GM21717 (cell line): ENCODE measurements at regions not wholly inside any gene's neighbourhood (a gene's known extent, or its start where the extent isn't known, plus 50 kb on each side); places are given as distances from the start of the nearest gene placed in this dataset.
"Not testable (repeated sequence)": the region's sequence is repeated elsewhere in the genome, so short reads cannot be mapped to it uniquely, and the experiment has no call there.

Experiments used
- ATAC-seq: cut with Tn5 transposase; IDR thresholded peaks from one replicate; pipeline ENCODE4 v1.9.1; 2021; ENCODE audit warnings: mild to moderate bottlenecking, moderate library complexity; ENCODE audit not compliant: unreplicated experiment

- no peak for ATAC-seq
These were observed 257.4 kb downstream of the KCNJ2 start for GRCh38 chr17:70426752-70427151.

GRCh38 chr17:70434536-70435490 is 265.5 kb downstream of the KCNJ2 start:
- ATAC-seq = no peak

- no peak for ATAC-seq
These were observed 268.3 kb downstream of the KCNJ2 start for GRCh38 chr17:70437656-70438055.

GRCh38 chr17:70446446-70446845 is 277.1 kb downstream of the KCNJ2 start:
- ATAC-seq = no peak

GRCh38 chr17:70447588-70447987 is 278.3 kb downstream of the KCNJ2 start:
- ATAC-seq = no peak

- ATAC-seq = not testable (repeated sequence)
These were observed 283.7 kb downstream of the KCNJ2 start for GRCh38 chr17:70453075-70453474.

GRCh38 chr17:70454377-70454776 is 285.0 kb downstream of the KCNJ2 start:
- no peak for ATAC-seq

- ATAC-seq = no peak
These were observed 285.6 kb downstream of the KCNJ2 start for GRCh38 chr17:70454908-70455307.

GRCh38 chr17:70464995-70465394 is 295.7 kb downstream of the KCNJ2 start:
- no peak for ATAC-seq

- ATAC-seq = no peak
These were observed 299.3 kb downstream of the KCNJ2 start for GRCh38 chr17:70468661-70469060.

- no peak for ATAC-seq
These were observed 303.7 kb downstream of the KCNJ2 start for GRCh38 chr17:70473049-70473448.

GRCh38 chr17:70476368-70476767 is 307.0 kb downstream of the KCNJ2 start:
- ATAC-seq = no peak

GRCh38 chr17:70478902-70479301 is 309.6 kb downstream of the KCNJ2 start:
- ATAC-seq = no peak

- no peak for ATAC-seq
These were observed 310.4 kb downstream of the KCNJ2 start for GRCh38 chr17:70479779-70480178.

- no peak for ATAC-seq
These were observed 314.3 kb downstream of the KCNJ2 start for GRCh38 chr17:70483624-70484023.

GRCh38 chr17:70484050-70484449 is 314.7 kb downstream of the KCNJ2 start:
- ATAC-seq = no peak

GRCh38 chr17:70484496-70484895 is 315.2 kb downstream of the KCNJ2 start:
- no peak for ATAC-seq

GRCh38 chr17:70492368-70492767 is 323.0 kb downstream of the KCNJ2 start:
- ATAC-seq = no peak

- no peak for ATAC-seq
These were observed 324.0 kb downstream of the KCNJ2 start for GRCh38 chr17:70493277-70493874.

GRCh38 chr17:70498631-70499030 is 329.3 kb downstream of the KCNJ2 start:
- no peak for ATAC-seq

- no peak for ATAC-seq
These were observed 329.9 kb downstream of the KCNJ2 start for GRCh38 chr17:70499067-70499786.

GRCh38 chr17:70503449-70503848 is 334.1 kb downstream of the KCNJ2 start:
- ATAC-seq = no peak
